IPS-15b (cell line): ENCODE measurements at regions not wholly inside any gene's neighbourhood (a gene's known extent, or its start where the extent isn't known, plus 50 kb on each side); places are given as distances from the start of the nearest gene placed in this dataset.

Experiments used
- H3K27me3 ChIP-seq: one replicate; pipeline ENCODE4 v1.6.1; 2013; ENCODE audit warnings: low read length; ENCODE audit not compliant: control insufficient read depth, insufficient read depth
- H3K36me3 ChIP-seq: one replicate; pipeline ENCODE4 v1.6.1; 2013; ENCODE audit warnings: low read length; ENCODE audit not compliant: control insufficient read depth, insufficient read depth
- H3K4me1 ChIP-seq: one replicate; pipeline ENCODE4 v1.6.1; 2013; ENCODE audit warnings: mild to moderate bottlenecking, low read length; ENCODE audit not compliant: control insufficient read depth, insufficient read depth
- H3K4me3 ChIP-seq: one replicate; pipeline ENCODE4 v1.5.1; 2013; ENCODE audit warnings: low read depth, low read length
- H3K9ac ChIP-seq: one replicate; pipeline ENCODE4 v1.6.1; 2013; ENCODE audit warnings: low read depth, mild to moderate bottlenecking, low read length
- H3K9me3 ChIP-seq: one replicate; pipeline ENCODE4 v1.6.1; 2013; ENCODE audit warnings: mild to moderate bottlenecking, low read length; ENCODE audit not compliant: control insufficient read depth, insufficient read depth

- no peak overlapping the region for H3K4me3 ChIP-seq
- H3K36me3 ChIP-seq: no peaks in the 10 kb centered on the region
- H3K27me3 ChIP-seq: no peaks in the 10 kb centered on the region
- H3K9ac ChIP-seq: no peak overlapping the region
- no peaks in the 10 kb centered on the region for H3K9me3 ChIP-seq
- peaks cover 7% of the 10 kb centered on the region for H3K4me1 ChIP-seq
These were observed 334.7 kb upstream of the POU3F1 start for GRCh38 chr1:38381256-38381655.

GRCh38 chr1:38376577-38376976 is 330.0 kb upstream of the POU3F1 start:
- H3K27me3 ChIP-seq: no peaks in the 10 kb centered on the region
- H3K9ac ChIP-seq: no peak overlapping the region
- H3K4me1 ChIP-seq: peaks cover 7% of the 10 kb centered on the region
- peaks cover 6% of the 10 kb centered on the region for H3K9me3 ChIP-seq
- no peaks in the 10 kb centered on the region for H3K36me3 ChIP-seq
- H3K4me3 ChIP-seq: no peak overlapping the region

- no peak overlapping the region for H3K9ac ChIP-seq
- no peaks in the 10 kb centered on the region for H3K36me3 ChIP-seq
- H3K4me1 ChIP-seq: peaks cover 9% of the 10 kb centered on the region
- no peaks in the 10 kb centered on the region for H3K27me3 ChIP-seq
- H3K9me3 ChIP-seq: peaks cover 6% of the 10 kb centered on the region
- no peak overlapping the region for H3K4me3 ChIP-seq
These were observed 328.4 kb upstream of the POU3F1 start for GRCh38 chr1:38375035-38375434.

GRCh38 chr1:38371505-38371844 is 324.9 kb upstream of the POU3F1 start:
- Histone ChIP-seq H3K4me3 (no peak overlapping the region), H3K9me3 (peaks cover 6% of the 10 kb centered on the region), H3K9ac (no peak overlapping the region), H3K4me1 (peaks cover 10% of the 10 kb centered on the region), H3K36me3 (no peaks in the 10 kb centered on the region), H3K27me3 (no peaks in the 10 kb centered on the region)

- no peaks in the 10 kb centered on the region for H3K36me3 ChIP-seq
- H3K9me3 ChIP-seq: peaks cover 6% of the 10 kb centered on the region
- H3K4me1 ChIP-seq: peaks cover 10% of the 10 kb centered on the region
- H3K9ac ChIP-seq: no peak overlapping the region
- no peak overlapping the region for H3K4me3 ChIP-seq
- H3K27me3 ChIP-seq: no peaks in the 10 kb centered on the region
These were observed 324.3 kb upstream of the POU3F1 start for GRCh38 chr1:38370716-38371504.

- H3K4me3 ChIP-seq: no peak overlapping the region
- H3K9me3 ChIP-seq: no peaks in the 10 kb centered on the region
- H3K27me3 ChIP-seq: no peaks in the 10 kb centered on the region
- no peak overlapping the region for H3K9ac ChIP-seq
- peaks cover 11% of the 10 kb centered on the region for H3K4me1 ChIP-seq
- H3K36me3 ChIP-seq: no peaks in the 10 kb centered on the region
These were observed 318.6 kb upstream of the POU3F1 start for GRCh38 chr1:38365242-38365641.

- H3K4me1 ChIP-seq: peaks cover 8% of the 10 kb centered on the region
- H3K36me3 ChIP-seq: no peaks in the 10 kb centered on the region
- H3K9me3 ChIP-seq: no peaks in the 10 kb centered on the region
- H3K27me3 ChIP-seq: no peaks in the 10 kb centered on the region
- H3K9ac ChIP-seq: no peak overlapping the region
- no peak overlapping the region for H3K4me3 ChIP-seq
These were observed 315.0 kb upstream of the POU3F1 start for GRCh38 chr1:38361566-38361965.

- no peaks in the 10 kb centered on the region for H3K36me3 ChIP-seq
- H3K27me3 ChIP-seq: no peaks in the 10 kb centered on the region
- no peak overlapping the region for H3K9ac ChIP-seq
- no peak overlapping the region for H3K4me3 ChIP-seq
- no peaks in the 10 kb centered on the region for H3K9me3 ChIP-seq
- H3K4me1 ChIP-seq: peaks cover 8% of the 10 kb centered on the region
These were observed 314.2 kb upstream of the POU3F1 start for GRCh38 chr1:38360807-38361206.

- H3K36me3 ChIP-seq: no peaks in the 10 kb centered on the region
- no peak overlapping the region for H3K4me3 ChIP-seq
- H3K9ac ChIP-seq: no peak overlapping the region
- H3K27me3 ChIP-seq: no peaks in the 10 kb centered on the region
- peaks cover 4% of the 10 kb centered on the region for H3K4me1 ChIP-seq
- no peaks in the 10 kb centered on the region for H3K9me3 ChIP-seq
These were observed 307.4 kb upstream of the POU3F1 start for GRCh38 chr1:38353956-38354355.

GRCh38 chr1:38352869-38353268 is 306.3 kb upstream of the POU3F1 start:
- Histone ChIP-seq H3K4me3 (no peak overlapping the region), H3K9ac (no peak overlapping the region), H3K9me3 (no peaks in the 10 kb centered on the region), H3K27me3 (no peaks in the 10 kb centered on the region), H3K36me3 (no peaks in the 10 kb centered on the region), H3K4me1 (peaks cover 4% of the 10 kb centered on the region)

- Histone ChIP-seq H3K27me3 (no peaks in the 10 kb centered on the region), H3K9me3 (no peaks in the 10 kb centered on the region), H3K9ac (no peak overlapping the region), H3K4me1 (no peaks in the 10 kb centered on the region), H3K36me3 (no peaks in the 10 kb centered on the region), H3K4me3 (no peak overlapping the region)
These were observed 301.0 kb upstream of the POU3F1 start for GRCh38 chr1:38347446-38348175.

GRCh38 chr1:38344716-38345115 is 298.1 kb upstream of the POU3F1 start:
- no peaks in the 10 kb centered on the region for H3K27me3 ChIP-seq
- H3K9me3 ChIP-seq: no peaks in the 10 kb centered on the region
- H3K36me3 ChIP-seq: no peaks in the 10 kb centered on the region
- H3K9ac ChIP-seq: no peak overlapping the region
- no peaks in the 10 kb centered on the region for H3K4me1 ChIP-seq
- H3K4me3 ChIP-seq: no peak overlapping the region
